ENCODE measurements at regions not wholly inside any gene's neighbourhood (a gene's known extent, or its start where the extent isn't known, plus 50 kb on each side); places are given as distances from the start of the nearest gene placed in this dataset.
"Not testable (repeated sequence)": the region's sequence is repeated elsewhere in the genome, so short reads cannot be mapped to it uniquely, and the experiment has no call there.

- no peak overlapping the region for H3K4me3 ChIP-seq (ENCODE audit: low read depth, low read length, poor library complexity, severe bottlenecking)
- no peaks in the 10 kb centered on the region for H3K9me3 ChIP-seq (ENCODE audit: low read length)
- H3K79me2 ChIP-seq (ENCODE audit: insufficient read depth, low read depth, low read length) = no peaks in the 10 kb centered on the region
- TF ChIP-seq EZH2phosphoT487 (IDR thresholded peaks at IDR 0.05; ENCODE audit: borderline replicate concordance, low read depth, low read length) = no peak
- TF ChIP-seq, protein P1, sequence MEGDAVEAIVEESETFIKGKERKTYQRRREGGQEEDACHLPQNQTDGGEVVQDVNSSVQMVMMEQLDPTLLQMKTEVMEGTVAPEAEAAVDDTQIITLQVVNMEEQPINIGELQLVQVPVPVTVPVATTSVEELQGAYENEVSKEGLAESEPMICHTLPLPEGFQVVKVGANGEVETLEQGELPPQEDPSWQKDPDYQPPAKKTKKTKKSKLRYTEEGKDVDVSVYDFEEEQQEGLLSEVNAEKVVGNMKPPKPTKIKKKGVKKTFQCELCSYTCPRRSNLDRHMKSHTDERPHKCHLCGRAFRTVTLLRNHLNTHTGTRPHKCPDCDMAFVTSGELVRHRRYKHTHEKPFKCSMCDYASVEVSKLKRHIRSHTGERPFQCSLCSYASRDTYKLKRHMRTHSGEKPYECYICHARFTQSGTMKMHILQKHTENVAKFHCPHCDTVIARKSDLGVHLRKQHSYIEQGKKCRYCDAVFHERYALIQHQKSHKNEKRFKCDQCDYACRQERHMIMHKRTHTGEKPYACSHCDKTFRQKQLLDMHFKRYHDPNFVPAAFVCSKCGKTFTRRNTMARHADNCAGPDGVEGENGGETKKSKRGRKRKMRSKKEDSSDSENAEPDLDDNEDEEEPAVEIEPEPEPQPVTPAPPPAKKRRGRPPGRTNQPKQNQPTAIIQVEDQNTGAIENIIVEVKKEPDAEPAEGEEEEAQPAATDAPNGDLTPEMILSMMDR (conservative IDR thresholded peaks at IDR 0.05; ENCODE audit: low read length) = no peak
- H4K20me1 ChIP-seq (ENCODE audit: insufficient read depth, low read length) = no peaks in the 10 kb centered on the region
- ChIA-PET CTCF (ENCODE audit: unreplicated experiment) (no interaction called here), POLR2A (interaction anchor here (0.6 kb wide), 2 partner anchors 40 to 74 kb away, joined by 3 read pairs; no protein-coding TSS in a partner anchor)
- intact Hi-C loops (cut with micrococcal nuclease; ENCODE audit: unreplicated experiment) = no loop called here
- H3K36me3 ChIP-seq (ENCODE audit: insufficient read depth, low read length) = no peaks in the 10 kb centered on the region
- no peaks in the 10 kb centered on the region for H3K4me1 ChIP-seq (ENCODE audit: insufficient read depth, low read length, poor library complexity, severe bottlenecking)
- no TSS peak for BruUV-seq (replicated peaks)
- no peak overlapping the region for H3K4me2 ChIP-seq (ENCODE audit: low read length)
- H3K27ac ChIP-seq (ENCODE audit: low read depth, low read length, poor library complexity, severe bottlenecking) = no peak overlapping the region
- no peak for DNase-seq (ENCODE audit: low spot score)
- H3K9me2 ChIP-seq (ENCODE audit: insufficient read depth, low read length) = no peaks in the 10 kb centered on the region
- H2AFZ ChIP-seq (ENCODE audit: low read length) = no peak overlapping the region
Observed at GRCh38 chr9:7729371-7730163, 70.0 kb downstream of the DMAC1 start.

DNA sequence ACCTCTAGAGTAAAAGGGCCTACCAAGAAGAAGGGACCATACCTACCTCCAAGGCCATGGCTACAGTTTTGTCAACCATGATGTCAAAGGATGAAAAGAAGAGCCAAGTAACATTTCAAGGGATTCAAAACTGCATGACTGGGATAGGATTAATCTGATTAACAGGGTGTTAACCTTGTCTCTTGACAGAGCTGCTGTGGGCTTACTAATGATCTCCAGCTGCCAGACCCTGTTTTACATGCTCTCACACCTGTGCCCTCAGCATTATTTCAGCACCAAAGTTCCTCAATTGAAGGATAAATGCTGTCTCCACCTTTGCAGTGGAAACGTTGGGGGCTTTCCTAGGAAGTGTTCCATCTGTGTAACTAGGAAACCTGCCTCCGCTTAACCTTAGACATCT is 78.3 kb downstream of the DMAC1 start:
- no peak overlapping the region for H3K27ac ChIP-seq (ENCODE audit: low read depth, low read length, poor library complexity, severe bottlenecking)
- no peaks in the 10 kb centered on the region for H4K20me1 ChIP-seq (ENCODE audit: insufficient read depth, low read length)
- ChIA-PET CTCF (ENCODE audit: unreplicated experiment) (no interaction called here), POLR2A (no interaction called here)
- H3K36me3 ChIP-seq (ENCODE audit: insufficient read depth, low read length) = no peaks in the 10 kb centered on the region
- H3K4me2 ChIP-seq (ENCODE audit: low read length) = no peak overlapping the region
- no peaks in the 10 kb centered on the region for H3K9me2 ChIP-seq (ENCODE audit: insufficient read depth, low read length)
- H3K9me3 ChIP-seq (ENCODE audit: low read length) = no peaks in the 10 kb centered on the region
- no peak overlapping the region for H2AFZ ChIP-seq (ENCODE audit: low read length)
- no peak for DNase-seq (ENCODE audit: low spot score)
- no peaks in the 10 kb centered on the region for H3K79me2 ChIP-seq (ENCODE audit: insufficient read depth, low read depth, low read length)
- no peaks in the 10 kb centered on the region for H3K4me1 ChIP-seq (ENCODE audit: insufficient read depth, low read length, poor library complexity, severe bottlenecking)
- TF ChIP-seq, protein P1 (conservative IDR thresholded peaks at IDR 0.05; ENCODE audit: low read length) = no peak
- TF ChIP-seq EZH2phosphoT487 (IDR thresholded peaks at IDR 0.05; ENCODE audit: borderline replicate concordance, low read depth, low read length) = no peak
- no TSS peak for BruUV-seq (replicated peaks)
- no peak overlapping the region for H3K4me3 ChIP-seq (ENCODE audit: low read depth, low read length, poor library complexity, severe bottlenecking)
- intact Hi-C loops (cut with micrococcal nuclease; ENCODE audit: unreplicated experiment) = no loop called here

DNA sequence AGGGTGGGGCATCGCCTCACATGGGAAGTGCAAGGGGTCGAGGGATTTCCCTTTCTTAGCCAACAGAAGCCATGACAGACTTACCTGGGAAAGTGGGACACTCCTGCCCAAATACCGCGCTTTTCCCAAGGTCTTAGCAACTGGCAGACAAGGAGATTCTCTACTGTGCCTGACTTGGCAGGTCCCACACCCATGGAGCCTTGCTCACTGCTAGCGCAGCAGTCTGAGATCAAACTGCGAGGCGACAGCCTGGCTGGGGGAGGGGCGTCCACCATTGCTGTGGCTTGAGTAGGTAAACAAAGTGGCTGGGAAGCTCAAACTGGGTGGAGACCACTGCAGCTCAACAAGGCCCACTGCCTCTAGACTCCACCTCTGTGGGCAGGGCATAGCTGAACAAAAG is 86.5 kb downstream of the DMAC1 start:
- CTCF ChIA-PET (ENCODE audit: unreplicated experiment); H3K9me3 ChIP-seq (ENCODE audit: low read length); BruUV-seq (replicated peaks); intact Hi-C loops (cut with micrococcal nuclease; ENCODE audit: unreplicated experiment); POLR2A ChIA-PET; DNase-seq (ENCODE audit: low spot score); H2AFZ ChIP-seq (ENCODE audit: low read length); H4K20me1 ChIP-seq (ENCODE audit: insufficient read depth, low read length); H3K27ac ChIP-seq (ENCODE audit: low read depth, low read length, poor library complexity, severe bottlenecking); H3K9me2 ChIP-seq (ENCODE audit: insufficient read depth, low read length); H3K36me3 ChIP-seq (ENCODE audit: insufficient read depth, low read length); H3K79me2 ChIP-seq (ENCODE audit: insufficient read depth, low read depth, low read length); H3K4me1 ChIP-seq (ENCODE audit: insufficient read depth, low read length, poor library complexity, severe bottlenecking); H3K4me2 ChIP-seq (ENCODE audit: low read length); H3K4me3 ChIP-seq (ENCODE audit: low read depth, low read length, poor library complexity, severe bottlenecking): not testable (repeated sequence)
